GM23248 (cell line): ENCODE measurements at regions not wholly inside any gene's neighbourhood (a gene's known extent, or its start where the extent isn't known, plus 50 kb on each side); places are given as distances from the start of the nearest gene placed in this dataset.

Experiments used
- EZH2 ChIP-seq: fragments of 200-600 bp; sonication (generic); IDR thresholded peaks from 2 replicates; pipeline ENCODE4 v1.6.1; 2018; ENCODE audit warnings: antibody characterized with exemption, mild to moderate bottlenecking; ENCODE audit not compliant: insufficient read depth, poor library complexity, severe bottlenecking
- EZH2phosphoT487 ChIP-seq: fragments of 200-600 bp; sonication (generic); IDR thresholded peaks from 2 replicates; pipeline ENCODE4 v1.6.1; 2018; ENCODE audit warnings: antibody characterized with exemption, moderate library complexity, mild to moderate bottlenecking, low read depth; ENCODE audit not compliant: insufficient read depth

DNA sequence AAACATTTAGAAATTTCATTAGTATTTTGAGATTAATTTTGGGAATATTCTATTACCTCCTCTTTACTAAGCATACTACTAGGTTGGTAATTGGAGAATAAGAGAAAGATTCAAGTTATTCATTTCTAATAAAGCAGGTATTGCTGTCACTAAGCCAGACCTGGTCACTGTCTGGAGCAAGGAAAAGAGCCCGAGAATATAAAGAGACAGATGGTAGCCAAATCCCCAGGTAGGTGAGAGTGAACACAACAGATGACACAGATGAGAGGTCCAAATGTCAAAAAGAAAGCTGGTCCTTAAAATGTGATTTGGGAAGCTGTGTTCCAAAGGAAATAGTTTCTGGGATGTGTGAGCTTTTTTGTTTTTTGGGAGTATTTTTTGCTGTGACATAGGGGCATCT lies 128.6 kb downstream of the ZNF100 start:
- TF ChIP-seq EZH2 (no peak), EZH2phosphoT487 (no peak)
